ENCODE measurements at regions not wholly inside any gene's neighbourhood (a gene's known extent, or its start where the extent isn't known, plus 50 kb on each side); places are given as distances from the start of the nearest gene placed in this dataset.

- no peak for TF ChIP-seq CTCF (IDR thresholded peaks at IDR 0.05)
- TF ChIP-seq POLR2A (IDR thresholded peaks at IDR 0.05) = no peak
These were observed 208.1 kb upstream of the SYNDIG1 start for GRCh38 chr20:24261351-24261750.

Data from upper lobe of left lung (tissue), 4 donors.